Omental fat pad (tissue), 3 donors: ENCODE measurements at regions not wholly inside any gene's neighbourhood (a gene's known extent, or its start where the extent isn't known, plus 50 kb on each side); places are given as distances from the start of the nearest gene placed in this dataset.

Experiments
- ATAC-seq: fragments of 150-250 bp; one replicate; pipeline ENCODE4 v1.9.1; 2016; ENCODE audit warnings: mild to moderate bottlenecking, moderate library complexity; ENCODE audit not compliant: low FRiP score
- DNase-seq: peaks from one replicate; pipeline ENCODE4 v3.0.0-alpha.2; 2019; ENCODE audit warnings: low spot score
- TF ChIP-seq, protein P1 (sequence below), 3 donors: fragments of 450-650 bp; IDR thresholded peaks; one replicate each; pipeline ENCODE4 v1.5.1; 2016 to 2017; ENCODE audit warnings: antibody characterized with exemption in 3 of 3, mild to moderate bottlenecking in 3 of 3, moderate library complexity in 2 of 3

DNA sequence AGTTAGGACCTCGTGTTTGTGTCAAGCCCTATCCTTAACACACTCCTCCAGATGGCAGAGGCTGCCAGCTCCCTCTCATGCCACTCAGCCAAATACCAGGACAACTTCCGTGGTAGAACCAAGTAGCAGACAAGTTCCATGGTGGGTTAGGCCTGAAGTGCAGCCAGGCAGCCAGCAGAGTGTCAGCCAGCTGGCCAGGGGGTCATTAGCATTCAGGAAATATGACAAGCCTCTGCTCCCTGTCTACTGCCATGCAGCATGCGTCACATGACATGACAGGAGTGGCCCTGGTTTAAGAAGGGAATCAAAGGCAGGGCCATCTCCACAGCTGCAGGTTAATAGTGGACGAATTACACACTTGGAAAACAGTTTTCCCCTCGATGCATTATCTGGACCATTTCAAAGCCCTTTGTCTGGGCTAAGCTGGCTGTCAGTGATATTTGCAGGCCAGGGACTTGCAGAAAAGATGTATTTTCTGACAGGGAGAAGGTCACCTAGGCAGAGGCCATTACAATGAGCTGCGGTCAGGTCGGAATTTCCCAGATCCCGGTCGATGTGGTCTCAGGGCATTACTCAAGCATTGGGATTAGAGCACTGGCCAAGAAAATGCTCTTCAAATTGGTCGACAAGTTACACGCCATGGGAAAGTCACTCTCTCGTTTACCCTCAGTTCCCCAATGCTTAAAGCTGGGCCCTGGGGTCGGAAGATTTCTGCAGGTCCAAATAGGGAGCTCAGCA, 461.7 kb upstream of the CADM1 start:
- ATAC-seq (no peak), DNase-seq (no peak)
- TF ChIP-seq, protein P1, sequence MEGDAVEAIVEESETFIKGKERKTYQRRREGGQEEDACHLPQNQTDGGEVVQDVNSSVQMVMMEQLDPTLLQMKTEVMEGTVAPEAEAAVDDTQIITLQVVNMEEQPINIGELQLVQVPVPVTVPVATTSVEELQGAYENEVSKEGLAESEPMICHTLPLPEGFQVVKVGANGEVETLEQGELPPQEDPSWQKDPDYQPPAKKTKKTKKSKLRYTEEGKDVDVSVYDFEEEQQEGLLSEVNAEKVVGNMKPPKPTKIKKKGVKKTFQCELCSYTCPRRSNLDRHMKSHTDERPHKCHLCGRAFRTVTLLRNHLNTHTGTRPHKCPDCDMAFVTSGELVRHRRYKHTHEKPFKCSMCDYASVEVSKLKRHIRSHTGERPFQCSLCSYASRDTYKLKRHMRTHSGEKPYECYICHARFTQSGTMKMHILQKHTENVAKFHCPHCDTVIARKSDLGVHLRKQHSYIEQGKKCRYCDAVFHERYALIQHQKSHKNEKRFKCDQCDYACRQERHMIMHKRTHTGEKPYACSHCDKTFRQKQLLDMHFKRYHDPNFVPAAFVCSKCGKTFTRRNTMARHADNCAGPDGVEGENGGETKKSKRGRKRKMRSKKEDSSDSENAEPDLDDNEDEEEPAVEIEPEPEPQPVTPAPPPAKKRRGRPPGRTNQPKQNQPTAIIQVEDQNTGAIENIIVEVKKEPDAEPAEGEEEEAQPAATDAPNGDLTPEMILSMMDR (IDR thresholded peaks at IDR 0.05), result no peak

DNA sequence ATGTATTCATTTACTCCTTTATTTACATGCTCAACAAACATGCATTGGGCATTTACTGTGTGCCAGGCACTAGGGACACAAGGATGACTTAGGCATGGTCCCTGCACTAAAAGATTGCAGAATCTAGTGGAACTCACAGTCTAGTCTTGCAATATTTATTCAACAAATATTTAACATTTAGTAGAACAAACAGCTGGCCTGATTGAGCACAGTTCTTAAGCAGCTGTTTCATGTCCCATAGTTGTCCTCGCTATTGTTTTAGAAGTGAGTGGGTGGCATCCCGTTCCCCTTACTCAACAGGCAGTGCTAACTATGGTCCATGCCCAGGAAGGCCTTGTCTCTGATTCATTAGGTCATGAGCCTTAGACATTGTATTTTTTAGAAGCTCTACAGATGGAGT, 459.9 kb upstream of the CADM1 start:
- DNase-seq, result no peak
- ATAC-seq, result no peak
- TF ChIP-seq, protein P1 (IDR thresholded peaks at IDR 0.05), result no peak

DNA sequence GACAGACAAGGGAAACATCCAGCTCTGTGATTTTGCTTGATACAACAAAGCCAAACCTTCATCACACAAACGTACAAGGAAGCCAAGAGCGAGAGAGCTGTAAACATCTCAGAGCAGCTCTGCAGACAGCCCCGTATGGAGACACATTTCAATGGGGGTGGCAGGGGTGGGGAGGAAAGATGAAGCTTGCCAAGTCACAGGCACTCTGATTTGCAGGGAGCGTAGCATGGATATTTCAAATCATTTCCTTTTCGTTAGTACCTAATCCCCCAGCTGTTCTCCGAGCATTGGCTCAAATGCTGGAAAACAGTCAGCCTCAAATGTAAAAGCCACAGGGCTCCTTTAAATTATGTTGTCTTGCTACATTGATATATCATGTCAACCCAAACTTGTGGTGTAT, 458.9 kb upstream of the CADM1 start:
- ATAC-seq (no peak), DNase-seq (no peak)
- TF ChIP-seq, protein P1 (IDR thresholded peaks at IDR 0.05), result no peak

DNA sequence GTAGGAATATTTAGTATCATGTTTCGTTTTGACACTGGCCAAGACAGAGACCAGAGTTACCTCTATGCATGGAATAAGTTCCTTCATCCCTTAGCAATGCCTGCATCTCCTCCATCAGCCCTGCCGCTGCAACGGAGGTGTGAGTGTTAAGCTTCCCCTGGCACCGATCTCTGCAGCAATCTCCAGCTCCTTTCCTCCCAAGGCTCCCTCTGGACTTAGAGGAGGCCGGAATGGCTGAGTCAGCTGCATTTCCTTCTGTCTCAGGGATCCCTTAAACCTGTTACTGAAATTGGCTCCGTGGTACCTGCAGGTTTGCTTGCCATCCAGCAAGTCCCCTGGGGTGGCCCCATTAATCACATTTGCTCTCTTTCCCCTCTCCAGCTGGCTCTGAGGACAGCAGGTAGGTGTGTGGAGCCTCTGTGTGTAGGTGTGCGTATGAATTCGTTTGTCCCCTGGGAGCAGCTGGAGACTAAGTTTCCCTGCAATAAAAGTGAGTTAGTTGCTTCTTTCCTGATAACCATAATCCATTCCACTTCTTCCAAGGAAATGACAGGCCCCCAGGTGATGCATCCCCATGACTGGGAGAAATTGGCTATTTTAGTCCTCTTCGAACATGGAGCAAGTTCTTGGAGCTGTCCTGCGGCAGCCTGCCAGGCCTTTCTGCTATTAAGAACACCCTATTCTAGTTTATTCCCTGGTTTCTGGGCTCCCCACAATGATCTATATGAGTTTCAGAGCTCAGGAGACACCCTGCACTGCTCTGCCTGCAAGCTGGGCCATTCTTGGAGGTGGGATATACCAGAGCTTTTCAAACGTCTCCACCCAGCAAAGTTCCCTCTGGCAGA, 457.2 kb upstream of the CADM1 start:
- DNase-seq, result no peak
- ATAC-seq, result no peak
- TF ChIP-seq, protein P1 (IDR thresholded peaks at IDR 0.05), result no peak

DNA sequence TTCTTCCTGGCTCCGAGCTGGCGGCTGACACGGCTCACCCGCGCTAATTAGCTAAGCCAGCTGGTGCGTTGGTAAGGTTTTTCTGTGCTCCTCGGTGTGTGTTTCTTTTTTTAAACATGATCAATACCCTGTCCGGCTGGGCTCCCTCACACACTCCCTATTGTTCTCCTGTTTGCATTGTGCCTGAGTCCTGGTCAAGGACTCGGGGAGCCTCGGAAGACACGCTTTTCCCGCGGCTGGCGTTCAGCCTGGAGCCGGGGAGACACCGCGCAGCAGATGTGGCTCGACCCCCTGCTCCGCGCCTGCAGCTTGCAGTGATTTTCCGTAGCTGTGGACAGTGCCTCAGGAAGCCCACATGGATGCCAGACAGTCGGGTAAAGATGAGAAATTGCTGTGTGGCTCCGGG, 454.9 kb upstream of the CADM1 start:
- TF ChIP-seq, protein P1 (IDR thresholded peaks at IDR 0.05), result no peak
- DNase-seq (no peak), ATAC-seq (no peak)

DNA sequence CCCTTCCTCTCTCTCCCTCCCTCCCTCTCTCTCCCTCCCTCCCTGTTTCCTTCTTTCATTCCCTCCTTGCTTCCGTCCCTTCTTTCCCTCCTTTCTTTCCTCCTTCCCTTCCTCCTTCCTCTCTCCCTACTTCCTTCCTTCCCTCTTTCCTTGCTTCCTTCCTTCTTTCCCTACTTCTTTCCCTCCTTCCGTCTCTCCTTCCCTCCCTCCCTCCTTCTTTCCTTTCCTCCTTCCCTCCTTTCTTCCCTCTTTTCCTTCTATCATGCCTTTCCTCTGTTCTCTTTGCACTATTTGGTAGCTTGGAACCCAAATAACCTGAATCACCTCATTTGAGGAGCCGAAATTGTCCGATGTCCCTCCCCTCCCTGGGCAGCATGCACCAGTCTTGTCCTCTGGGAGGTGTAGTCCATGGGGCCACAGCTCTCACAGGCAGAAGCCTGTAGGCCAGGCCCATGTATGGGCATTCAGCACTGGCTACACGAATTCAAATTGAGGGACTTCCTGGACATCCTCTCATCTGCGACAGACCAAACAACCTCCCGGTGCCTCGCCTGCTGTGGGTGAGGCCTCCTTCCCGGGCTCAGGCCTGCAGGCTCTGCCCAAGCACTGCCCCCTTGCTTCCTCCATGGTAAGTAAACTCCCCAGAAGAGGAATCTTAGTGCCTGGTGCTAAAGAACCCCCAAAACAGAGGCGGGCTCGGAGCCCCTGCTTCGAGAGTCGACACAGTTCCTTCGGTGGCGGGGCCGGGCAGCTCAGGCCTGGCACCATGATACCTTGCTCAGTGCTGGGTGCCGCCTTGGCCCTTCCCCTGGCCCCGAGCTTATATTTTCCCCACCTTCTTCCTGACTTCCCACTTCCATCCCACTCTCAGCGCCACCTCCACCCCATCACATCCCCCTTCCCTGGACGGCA, 454.1 kb upstream of the CADM1 start:
- DNase-seq (no peak), ATAC-seq (no peak)
- TF ChIP-seq, protein P1 (IDR thresholded peaks at IDR 0.05), result no peak
